Activated B cell treated with CpG ODN at 0.5 μM for 24 hours (primary cell): ENCODE measurements at regions not wholly inside any gene's neighbourhood (a gene's known extent, or its start where the extent isn't known, plus 50 kb on each side); places are given as distances from the start of the nearest gene placed in this dataset.

Experiments used
- ATAC-seq: fragments of 200-7000 bp; cut with Tn5 transposase; one replicate; pipeline ENCODE4 v1.10.0; 2021; ENCODE audit warnings: low read depth, mild to moderate bottlenecking, moderate library complexity
- CTCF ChIA-PET: fragments of 350-600 bp; sonication (Branson Sonifier 250); formaldehyde crosslinking; loops from one replicate; lab custom pipeline; 2021; ENCODE audit warnings: antibody characterized with exemption; lab: Charles Lee
- POLR2A ChIA-PET: fragments of 350-600 bp; sonication (Branson Sonifier 250); formaldehyde crosslinking; loops from one replicate; lab custom pipeline; 2021; ENCODE audit warnings: antibody characterized with exemption; lab: Charles Lee
- DNase-seq: peaks from one replicate; pipeline ENCODE4 v3.0.0; 2022
- H3K27ac Mint-ChIP-seq: one replicate; pipeline ENCODE4 v1.8.0; 2020; ENCODE audit warnings: mixed read lengths
- H3K27me3 Mint-ChIP-seq: one replicate; pipeline ENCODE4 v1.8.0; 2021; ENCODE audit warnings: mixed read lengths
- H3K36me3 Mint-ChIP-seq: one replicate; pipeline ENCODE4 v1.8.0; 2021; ENCODE audit warnings: low read depth, mixed read lengths
- H3K4me1 Mint-ChIP-seq: one replicate; pipeline ENCODE4 v1.8.0; 2021; ENCODE audit warnings: mixed read lengths
- H3K4me3 Mint-ChIP-seq: one replicate; pipeline ENCODE4 v1.8.0; 2020; ENCODE audit warnings: mild to moderate bottlenecking, mixed read lengths
- H3K9me3 Mint-ChIP-seq: one replicate; pipeline ENCODE4 v1.8.0; 2020; ENCODE audit warnings: mixed read lengths
- CTCF ChIP-seq: fragments of 200-600 bp; IDR thresholded peaks from one replicate; pipeline ENCODE4 v1.8.0; 2022; ENCODE audit warnings: antibody characterized with exemption, mild to moderate bottlenecking
- intact Hi-C: fragments of 100-400 bp; cut with micrococcal nuclease; formaldehyde crosslinking; loops from one replicate; pipeline ENCODE4 v1.15.1; 2024

GRCh38 chr4:137825505-137825904 lies 293.2 kb upstream of the PCDH18 start:
- Mint-ChIP-seq H3K4me1 (no peaks in the 10 kb centered on the region), H3K9me3 (peaks cover 5% of the 10 kb centered on the region)

DNA sequence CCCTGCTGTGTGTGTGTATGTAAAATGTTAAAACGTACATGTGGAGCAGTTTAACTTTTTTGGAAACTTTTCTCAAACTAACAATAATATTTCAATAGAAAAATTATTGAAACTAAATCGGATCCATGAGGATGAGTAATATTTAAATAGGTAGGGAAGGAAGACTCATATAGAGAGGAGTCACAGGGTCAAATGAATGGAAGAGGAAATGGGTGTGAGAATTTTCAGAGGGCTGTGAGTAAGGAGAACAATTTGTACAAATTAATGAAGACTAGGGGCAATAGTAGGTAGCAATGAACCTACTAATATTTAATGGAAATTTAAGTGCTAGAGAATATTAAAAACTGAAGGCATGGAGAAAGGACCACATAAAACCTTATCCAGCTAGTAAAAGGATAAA lies 290.7 kb upstream of the PCDH18 start:
- no peaks in the 10 kb centered on the region for H3K36me3 Mint-ChIP-seq
- intact Hi-C loops = no loop called here
- H3K4me1 Mint-ChIP-seq = no peaks in the 10 kb centered on the region
- no peak overlapping the region for H3K4me3 Mint-ChIP-seq
- no peak for ATAC-seq
- ChIA-PET CTCF (no interaction called here), POLR2A (no interaction called here)
- H3K27me3 Mint-ChIP-seq = no peaks in the 10 kb centered on the region
- no peaks in the 10 kb centered on the region for H3K9me3 Mint-ChIP-seq
- DNase-seq = no peak
- no peak overlapping the region for H3K27ac Mint-ChIP-seq
- no peak for TF ChIP-seq CTCF

More at GRCh38 chr4:137825505-137825904, 293.2 kb upstream of the PCDH18 start:
- intact Hi-C loops = no loop called here
- Mint-ChIP-seq H3K36me3 (no peaks in the 10 kb centered on the region), H3K27me3 (no peaks in the 10 kb centered on the region), H3K4me3 (no peak overlapping the region), H3K27ac (no peak overlapping the region)
- CTCF ChIA-PET = no interaction called here
- DNase-seq = no peak
- no peak for ATAC-seq
- no peak for TF ChIP-seq CTCF
- POLR2A ChIA-PET = no interaction called here

DNA sequence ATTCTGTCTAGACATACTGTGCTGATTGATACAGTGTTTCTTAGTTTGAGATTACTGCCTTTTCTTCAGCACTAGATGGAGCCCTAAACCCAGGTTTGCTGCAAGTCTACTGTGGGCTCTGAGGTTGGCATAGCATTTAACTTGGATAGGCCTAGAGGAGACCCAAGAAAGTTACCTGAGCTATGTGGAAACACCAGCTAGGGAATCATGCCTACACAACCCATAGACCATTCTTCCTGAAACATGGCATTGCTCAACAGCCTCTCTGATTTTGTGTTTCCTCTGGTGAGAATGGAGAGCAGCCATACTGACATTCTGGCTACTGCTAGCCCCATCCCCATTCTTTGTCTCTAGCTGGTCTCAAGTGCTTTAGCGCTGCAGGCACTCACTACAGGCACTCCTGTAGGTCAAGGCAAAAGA lies 287.7 kb upstream of the PCDH18 start:
- Mint-ChIP-seq H3K4me3 (no peak overlapping the region), H3K27ac (no peak overlapping the region), H3K27me3 (no peaks in the 10 kb centered on the region), H3K4me1 (no peaks in the 10 kb centered on the region), H3K9me3 (no peaks in the 10 kb centered on the region), H3K36me3 (no peaks in the 10 kb centered on the region)
- intact Hi-C loops = loop anchor here (2.0 kb wide), 1 partner anchor 1051 kb away; no protein-coding TSS in a partner anchor
- DNase-seq (no peak), ATAC-seq (no peak)
- ChIA-PET POLR2A (no interaction called here), CTCF (interaction anchor here (0.7 to 2.1 kb wide), 3 partner anchors 270 to 1051 kb away, joined by 3 to 6 read pairs (median 5); no protein-coding TSS in a partner anchor)
- TF ChIP-seq CTCF = no peak

DNA sequence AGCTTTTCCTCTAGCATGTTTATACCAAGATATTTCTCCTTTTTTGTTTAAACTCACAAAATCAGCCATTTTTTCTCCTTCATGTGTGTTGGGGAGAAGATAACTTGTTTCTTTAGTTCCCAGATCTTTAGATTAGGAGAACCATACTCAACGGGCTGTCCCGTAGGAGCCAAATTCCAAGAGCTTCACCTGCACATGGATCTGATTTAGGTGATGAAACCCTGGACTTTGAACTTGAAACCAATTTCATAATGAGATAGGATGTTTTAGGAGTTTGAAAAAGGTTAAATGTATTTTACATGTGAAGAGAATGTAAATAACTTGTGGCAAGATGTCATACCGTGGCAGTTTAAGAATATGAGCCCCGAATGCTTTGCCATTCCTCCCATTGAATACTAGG lies 280.0 kb upstream of the PCDH18 start:
- POLR2A ChIA-PET = no interaction called here
- H3K36me3 Mint-ChIP-seq = no peaks in the 10 kb centered on the region
- H3K4me3 Mint-ChIP-seq = no peak overlapping the region
- no peak for TF ChIP-seq CTCF
- DNase-seq = no peak
- no peak overlapping the region for H3K27ac Mint-ChIP-seq
- H3K4me1 Mint-ChIP-seq = no peaks in the 10 kb centered on the region
- intact Hi-C loops = no loop called here
- no peaks in the 10 kb centered on the region for H3K9me3 Mint-ChIP-seq
- CTCF ChIA-PET = no interaction called here
- no peaks in the 10 kb centered on the region for H3K27me3 Mint-ChIP-seq
- no peak for ATAC-seq

DNA sequence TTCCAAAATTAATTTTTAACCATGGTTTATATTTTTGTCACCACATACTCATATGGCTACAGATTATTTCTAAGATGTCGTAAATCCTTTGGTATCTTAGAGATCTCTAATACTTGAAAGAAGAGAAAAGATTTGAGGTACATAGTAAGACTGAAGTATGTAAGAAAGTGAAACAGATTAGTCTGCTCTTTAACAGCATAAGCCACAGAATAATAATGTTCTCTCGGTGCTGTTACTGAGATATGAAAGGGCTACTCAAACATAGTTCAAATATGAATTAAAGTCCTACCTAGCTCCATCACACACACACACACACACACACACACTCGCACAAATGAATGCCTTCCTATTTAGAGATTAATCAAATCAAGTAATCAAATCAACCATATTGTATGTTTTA lies 274.1 kb upstream of the PCDH18 start:
- Mint-ChIP-seq H3K27me3 (no peaks in the 10 kb centered on the region), H3K27ac (no peak overlapping the region), H3K36me3 (no peaks in the 10 kb centered on the region), H3K9me3 (no peaks in the 10 kb centered on the region), H3K4me3 (no peak overlapping the region), H3K4me1 (no peaks in the 10 kb centered on the region)
- intact Hi-C loops = no loop called here
- ATAC-seq (no peak), DNase-seq (no peak)
- POLR2A ChIA-PET = no interaction called here
- TF ChIP-seq CTCF = no peak
- CTCF ChIA-PET = no interaction called here
